ENCODE measurements at regions not wholly inside any gene's neighbourhood (a gene's known extent, or its start where the extent isn't known, plus 50 kb on each side); places are given as distances from the start of the nearest gene placed in this dataset.

- no peak for DNase-seq
Observed at GRCh38 chr5:56451742-56452141, 218.6 kb upstream of the ANKRD55 start.

GRCh38 chr5:56450766-56451165, 217.6 kb upstream of the ANKRD55 start:
- DNase-seq, result no peak

GRCh38 chr5:56449071-56449640, 216.0 kb upstream of the ANKRD55 start:
- no peak for DNase-seq

GRCh38 chr5:56447656-56448055, 214.5 kb upstream of the ANKRD55 start:
- DNase-seq, result no peak

- DNase-seq, result no peak
Observed at GRCh38 chr5:56447232-56447631, 214.1 kb upstream of the ANKRD55 start.

- DNase-seq, result no peak
Observed at GRCh38 chr5:56446728-56447127, 213.6 kb upstream of the ANKRD55 start.

- DNase-seq, result no peak
Observed at GRCh38 chr5:56443826-56444225, 210.7 kb upstream of the ANKRD55 start.

GRCh38 chr5:56440871-56441740, 208.0 kb upstream of the ANKRD55 start:
- DNase-seq, result no peak

GRCh38 chr5:56434986-56435385, 201.9 kb upstream of the ANKRD55 start:
- DNase-seq, result no peak

- DNase-seq, result no peak
Observed at GRCh38 chr5:56433039-56433617, 200.0 kb upstream of the ANKRD55 start.

- no peak for DNase-seq
Observed at GRCh38 chr5:56432321-56432720, 199.2 kb upstream of the ANKRD55 start.

GRCh38 chr5:56430422-56430821, 197.3 kb upstream of the ANKRD55 start:
- no peak for DNase-seq

GRCh38 chr5:56429110-56429561, 196.0 kb upstream of the ANKRD55 start:
- DNase-seq, result no peak

GRCh38 chr5:56426693-56427092, 193.6 kb upstream of the ANKRD55 start:
- DNase-seq, result no peak

- no peak for DNase-seq
Observed at GRCh38 chr5:56422076-56422762, 189.1 kb upstream of the ANKRD55 start.

- no peak for DNase-seq
Observed at GRCh38 chr5:56421246-56422075, 188.3 kb upstream of the ANKRD55 start.

- no peak for DNase-seq
Observed at GRCh38 chr5:56420323-56420722, 187.2 kb upstream of the ANKRD55 start.

- DNase-seq, result no peak
Observed at GRCh38 chr5:56419667-56420066, 186.5 kb upstream of the ANKRD55 start.

- DNase-seq, result no peak
Observed at GRCh38 chr5:56415356-56415765, 182.2 kb upstream of the ANKRD55 start.

GRCh38 chr5:56414066-56414465, 180.9 kb upstream of the ANKRD55 start:
- no peak for DNase-seq

- no peak for DNase-seq
Observed at GRCh38 chr5:56413546-56413945, 180.4 kb upstream of the ANKRD55 start.

- DNase-seq, result no peak
Observed at GRCh38 chr5:56412601-56413379, 179.7 kb upstream of the ANKRD55 start.
